ENCODE measurements at regions not wholly inside any gene's neighbourhood (a gene's known extent, or its start where the extent isn't known, plus 50 kb on each side); places are given as distances from the start of the nearest gene placed in this dataset.

DNA sequence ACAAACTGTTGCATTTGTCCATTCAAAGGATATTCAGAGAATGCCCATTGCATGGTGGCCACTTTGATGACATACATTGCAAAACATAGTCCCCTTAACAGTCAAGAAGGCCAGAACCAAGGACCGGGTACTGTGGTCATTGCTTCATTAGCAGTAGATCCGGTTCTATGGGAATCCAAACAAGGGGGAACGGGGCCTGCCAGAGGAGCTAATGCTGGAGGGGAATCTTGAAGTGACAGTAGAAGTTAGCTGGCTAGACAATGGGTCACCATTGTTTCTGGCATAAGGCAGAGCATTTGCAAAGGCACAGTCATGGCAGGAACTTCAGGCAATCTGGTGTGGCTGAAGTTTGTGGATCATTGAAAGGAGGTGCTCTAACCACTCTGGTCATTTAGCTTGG lies 279.7 kb downstream of the SS18 start:
- TF ChIP-seq CTCF (IDR thresholded peaks at IDR 0.05) (no peak), POLR2A (IDR thresholded peaks at IDR 0.05) (no peak), EP300 (IDR thresholded peaks at IDR 0.05; ENCODE audit: low read depth) (no peak), POLR2AphosphoS5 (IDR thresholded peaks at IDR 0.05) (no peak)

All from transverse colon (tissue), 4 donors.